Daoy (cell line): ENCODE measurements at regions not wholly inside any gene's neighbourhood (a gene's known extent, or its start where the extent isn't known, plus 50 kb on each side); places are given as distances from the start of the nearest gene placed in this dataset.

ENCODE experiments used
- DNase-seq: peaks from one replicate; pipeline ENCODE4 v3.0.0-alpha.2; 2015; ENCODE audit warnings: low read depth

GRCh38 chr6:139687055-139687454 is 312.6 kb upstream of the CITED2 start:
- DNase-seq = no peak

GRCh38 chr6:139686308-139686707 is 311.9 kb upstream of the CITED2 start:
- no peak for DNase-seq

- DNase-seq = no peak
Observed at GRCh38 chr6:139685009-139685408, 310.6 kb upstream of the CITED2 start.

- no peak for DNase-seq
Observed at GRCh38 chr6:139680819-139681218, 306.4 kb upstream of the CITED2 start.

- no peak for DNase-seq
Observed at GRCh38 chr6:139679516-139680179, 305.2 kb upstream of the CITED2 start.

- DNase-seq = no peak
Observed at GRCh38 chr6:139676718-139677117, 302.3 kb upstream of the CITED2 start.

- no peak for DNase-seq
Observed at GRCh38 chr6:139666284-139666683, 291.8 kb upstream of the CITED2 start.

GRCh38 chr6:139663996-139664395 is 289.5 kb upstream of the CITED2 start:
- no peak for DNase-seq

GRCh38 chr6:139659711-139660110 is 285.3 kb upstream of the CITED2 start:
- DNase-seq = no peak

- DNase-seq = no peak
Observed at GRCh38 chr6:139659196-139659595, 284.7 kb upstream of the CITED2 start.

- no peak for DNase-seq
Observed at GRCh38 chr6:139657119-139657518, 282.7 kb upstream of the CITED2 start.

GRCh38 chr6:139655783-139656705 is 281.6 kb upstream of the CITED2 start:
- no peak for DNase-seq

GRCh38 chr6:139654888-139655782 is 280.7 kb upstream of the CITED2 start:
- DNase-seq = no peak

GRCh38 chr6:139654309-139654708 is 279.9 kb upstream of the CITED2 start:
- DNase-seq = no peak

- no peak for DNase-seq
Observed at GRCh38 chr6:139653111-139653510, 278.7 kb upstream of the CITED2 start.

GRCh38 chr6:139650941-139651340 is 276.5 kb upstream of the CITED2 start:
- DNase-seq = no peak

- DNase-seq = no peak
Observed at GRCh38 chr6:139649732-139650131, 275.3 kb upstream of the CITED2 start.

GRCh38 chr6:139649128-139649527 is 274.7 kb upstream of the CITED2 start:
- no peak for DNase-seq

GRCh38 chr6:139648430-139649000 is 274.1 kb upstream of the CITED2 start:
- DNase-seq = no peak

- no peak for DNase-seq
Observed at GRCh38 chr6:139647841-139648240, 273.4 kb upstream of the CITED2 start.

- DNase-seq = no peak
Observed at GRCh38 chr6:139647016-139647415, 272.6 kb upstream of the CITED2 start.

GRCh38 chr6:139644821-139645220 is 270.4 kb upstream of the CITED2 start:
- DNase-seq = no peak
